WTC11 (cell line): ENCODE measurements at regions not wholly inside any gene's neighbourhood (a gene's known extent, or its start where the extent isn't known, plus 50 kb on each side); places are given as distances from the start of the nearest gene placed in this dataset.
A peak's percentile ranks its signal among the peaks of the same experiment; 100 is the strongest.

ENCODE experiments used
- ATAC-seq: fragments of 200-7000 bp; cut with Tn5 transposase; 2 replicates; pipeline ENCODE4 v1.10.0; 2021; ENCODE audit warnings: mild to moderate bottlenecking, moderate library complexity
- CTCF ChIA-PET: fragments of 300-600 bp; sonication (Branson Sonifier 250); formaldehyde crosslinking; loops from one replicate; lab custom pipeline; 2021; ENCODE audit warnings: antibody characterized with exemption; lab: Charles Lee
- POLR2A ChIA-PET: fragments of 350-600 bp; sonication (Branson Sonifier 250); formaldehyde crosslinking; loops from one replicate; lab custom pipeline; 2021; ENCODE audit warnings: antibody characterized with exemption; lab: Charles Lee
- DNase-seq: peaks from one replicate; pipeline ENCODE4 v3.0.0; 2021; ENCODE audit warnings: low spot score
- H3K27ac Mint-ChIP-seq: 2 replicates; pipeline ENCODE4 v1.8.0; 2021; ENCODE audit warnings: mixed read lengths
- H3K27me3 Mint-ChIP-seq: 2 replicates; pipeline ENCODE4 v1.8.0; 2021; ENCODE audit warnings: low read depth, mild to moderate bottlenecking, moderate library complexity, mixed read lengths
- H3K36me3 Mint-ChIP-seq: 2 replicates; pipeline ENCODE4 v1.8.0; 2021; ENCODE audit warnings: mixed read lengths
- H3K4me1 Mint-ChIP-seq: 2 replicates; pipeline ENCODE4 v1.8.0; 2022; ENCODE audit warnings: mixed read lengths
- H3K4me3 Mint-ChIP-seq: 2 replicates; pipeline ENCODE4 v1.8.0; 2021; ENCODE audit warnings: mild to moderate bottlenecking, moderate library complexity, mixed read lengths
- H3K9me3 Mint-ChIP-seq: 2 replicates; pipeline ENCODE4 v1.8.0; 2021; ENCODE audit warnings: mixed read lengths
- CREM ChIP-seq: sonication (generic); formaldehyde crosslinking; IDR thresholded peaks from 2 replicates; pipeline ENCODE4 v1.8.1; 2022; ENCODE audit warnings: mild to moderate bottlenecking, missing genetic modification reagents, moderate library complexity
- CTCF ChIP-seq: fragments of 200-600 bp; IDR thresholded peaks from 2 replicates; pipeline ENCODE4 v1.8.0; 2022; ENCODE audit warnings: antibody characterized with exemption
- E2F5 ChIP-seq: sonication (generic); formaldehyde crosslinking; IDR thresholded peaks from 2 replicates; pipeline ENCODE4 v1.8.1; 2022; ENCODE audit warnings: mild to moderate bottlenecking, moderate library complexity, missing genetic modification reagents
- GABPB1 ChIP-seq: sonication (generic); formaldehyde crosslinking; IDR thresholded peaks from 2 replicates; pipeline ENCODE4 v1.8.1; 2023; ENCODE audit warnings: mild to moderate bottlenecking, missing genetic modification reagents
- HMGA2 ChIP-seq: fragments of 250-450 bp; sonication (Bioruptor Pico); IDR thresholded peaks from 2 replicates; pipeline ENCODE4 v1.4.0; 2021; ENCODE audit warnings: mild to moderate bottlenecking, moderate library complexity
- JAZF1 ChIP-seq: fragments of 250-450 bp; sonication (Bioruptor Pico); IDR thresholded peaks from 2 replicates; pipeline ENCODE4 v1.9.0; 2021; ENCODE audit warnings: moderate library complexity, mild to moderate bottlenecking, inconsistent platforms
- NR3C1 ChIP-seq: sonication (generic); formaldehyde crosslinking; conservative IDR thresholded peaks from 2 replicates; pipeline ENCODE4 v1.8.1; 2023; ENCODE audit warnings: low read depth, mild to moderate bottlenecking, missing genetic modification reagents
- OVOL2 ChIP-seq: fragments of 250-450 bp; sonication (Bioruptor Pico); IDR thresholded peaks from 2 replicates; pipeline ENCODE4 v1.9.0; 2021; ENCODE audit warnings: mild to moderate bottlenecking, borderline replicate concordance
- PRRX2 ChIP-seq: fragments of 250-450 bp; sonication (Bioruptor Pico); IDR thresholded peaks from 2 replicates; pipeline ENCODE4 v1.8.0; 2021; ENCODE audit warnings: mild to moderate bottlenecking
- RORB ChIP-seq: fragments of 250-450 bp; sonication (Bioruptor Pico); IDR thresholded peaks from 2 replicates; pipeline ENCODE4 v1.9.0; 2021; ENCODE audit warnings: mild to moderate bottlenecking
- SOX15 ChIP-seq: fragments of 250-450 bp; sonication (Bioruptor Pico); IDR thresholded peaks from 2 replicates; pipeline ENCODE4 v1.9.0; 2021; ENCODE audit warnings: mild to moderate bottlenecking
- TEAD1 ChIP-seq: sonication (generic); formaldehyde crosslinking; IDR thresholded peaks from 2 replicates; pipeline ENCODE4 v1.8.0; 2022; ENCODE audit warnings: mild to moderate bottlenecking, missing genetic modification reagents
- USF1 ChIP-seq: sonication (generic); formaldehyde crosslinking; IDR thresholded peaks from 2 replicates; pipeline ENCODE4 v1.8.0; 2022; ENCODE audit warnings: mild to moderate bottlenecking, missing genetic modification reagents
- USF2 ChIP-seq: sonication (generic); formaldehyde crosslinking; IDR thresholded peaks from 2 replicates; pipeline ENCODE4 v1.8.1; 2023; ENCODE audit warnings: mild to moderate bottlenecking, missing genetic modification reagents, moderate library complexity
- ZNF263 ChIP-seq: sonication (generic); formaldehyde crosslinking; IDR thresholded peaks from 2 replicates; pipeline ENCODE4 v1.8.1; 2022; ENCODE audit warnings: low read depth, mild to moderate bottlenecking, moderate library complexity, missing genetic modification reagents
- ZNF317 ChIP-seq: sonication (generic); formaldehyde crosslinking; IDR thresholded peaks from 2 replicates; pipeline ENCODE4 v1.8.1; 2023; ENCODE audit warnings: low read depth, mild to moderate bottlenecking, moderate library complexity, missing genetic modification reagents, borderline replicate concordance
- ZNF425 ChIP-seq: fragments of 250-450 bp; sonication (Bioruptor Pico); conservative IDR thresholded peaks from 2 replicates; pipeline ENCODE4 v1.9.0; 2021; ENCODE audit warnings: mild to moderate bottlenecking
- TF ChIP-seq, protein P1 (sequence below): sonication (generic); formaldehyde crosslinking; IDR thresholded peaks from 2 replicates; pipeline ENCODE4 v1.8.0; 2022; ENCODE audit warnings: mild to moderate bottlenecking, missing genetic modification reagents
- TF ChIP-seq, protein P2 (sequence below): sonication (generic); formaldehyde crosslinking; IDR thresholded peaks from 2 replicates; pipeline ENCODE4 v1.8.1; 2023; ENCODE audit warnings: mild to moderate bottlenecking, missing genetic modification reagents, moderate library complexity
- TF ChIP-seq, protein P3 (sequence below): sonication (generic); formaldehyde crosslinking; IDR thresholded peaks from 2 replicates; pipeline ENCODE4 v1.8.1; 2023; ENCODE audit warnings: mild to moderate bottlenecking, missing genetic modification reagents
- TF ChIP-seq, protein P4 (sequence below): sonication (generic); formaldehyde crosslinking; IDR thresholded peaks from 2 replicates; pipeline ENCODE4 v1.8.0; 2022; ENCODE audit warnings: missing genetic modification reagents

- no peaks in the 10 kb centered on the region for H3K36me3 Mint-ChIP-seq
- TF ChIP-seq JAZF1 (CRISPR knock-in tag): no peak
- TF ChIP-seq HMGA2 (CRISPR knock-in tag): 0 out of 2 replicates have a peak, but pooled peaks have one; percentile 46
- TF ChIP-seq CTCF: no peak
- TF ChIP-seq OVOL2 (CRISPR knock-in tag): no peak
- no peak for TF ChIP-seq ZNF425 (CRISPR knock-in tag)
- TF ChIP-seq, protein P1, sequence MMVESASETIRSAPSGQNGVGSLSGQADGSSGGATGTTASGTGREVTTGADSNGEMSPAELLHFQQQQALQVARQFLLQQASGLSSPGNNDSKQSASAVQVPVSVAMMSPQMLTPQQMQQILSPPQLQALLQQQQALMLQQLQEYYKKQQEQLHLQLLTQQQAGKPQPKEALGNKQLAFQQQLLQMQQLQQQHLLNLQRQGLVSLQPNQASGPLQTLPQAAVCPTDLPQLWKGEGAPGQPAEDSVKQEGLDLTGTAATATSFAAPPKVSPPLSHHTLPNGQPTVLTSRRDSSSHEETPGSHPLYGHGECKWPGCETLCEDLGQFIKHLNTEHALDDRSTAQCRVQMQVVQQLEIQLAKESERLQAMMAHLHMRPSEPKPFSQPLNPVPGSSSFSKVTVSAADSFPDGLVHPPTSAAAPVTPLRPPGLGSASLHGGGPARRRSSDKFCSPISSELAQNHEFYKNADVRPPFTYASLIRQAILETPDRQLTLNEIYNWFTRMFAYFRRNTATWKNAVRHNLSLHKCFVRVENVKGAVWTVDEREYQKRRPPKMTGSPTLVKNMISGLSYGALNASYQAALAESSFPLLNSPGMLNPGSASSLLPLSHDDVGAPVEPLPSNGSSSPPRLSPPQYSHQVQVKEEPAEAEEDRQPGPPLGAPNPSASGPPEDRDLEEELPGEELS: no peak
- TF ChIP-seq ZNF263 (CRISPR knock-in tag): no peak
- TF ChIP-seq NR3C1 (CRISPR knock-in tag): no peak
- TF ChIP-seq USF2: no peak
- no peaks in the 10 kb centered on the region; the same call in 1 of the 2 replicates for H3K27me3 Mint-ChIP-seq
- H3K4me1 Mint-ChIP-seq: peaks cover 42% of the 10 kb centered on the region
- ChIA-PET POLR2A (no interaction called here), CTCF (no interaction called here)
- no peak overlapping the region for H3K4me3 Mint-ChIP-seq
- H3K27ac Mint-ChIP-seq: peak overlapping the region; percentile 75
- no peak for DNase-seq
- ATAC-seq: peak; percentile 86
- no peaks in the 10 kb centered on the region for H3K9me3 Mint-ChIP-seq
These were observed 182.1 kb upstream of the DAB1 start for GRCh38 chr1:57605933-57606332.

GRCh38 chr1:57603696-57604095, 179.8 kb upstream of the DAB1 start:
- H3K4me3 Mint-ChIP-seq: no peak overlapping the region
- POLR2A ChIA-PET: no interaction called here
- no peak for DNase-seq
- peaks cover 65% of the 10 kb centered on the region for H3K4me1 Mint-ChIP-seq
- H3K36me3 Mint-ChIP-seq: no peaks in the 10 kb centered on the region
- no peak overlapping the region for H3K27ac Mint-ChIP-seq
- ATAC-seq: no peak
- CTCF ChIA-PET: no interaction called here
- H3K9me3 Mint-ChIP-seq: no peaks in the 10 kb centered on the region
- no peaks in the 10 kb centered on the region; the same call in 1 of the 2 replicates for H3K27me3 Mint-ChIP-seq
- TF ChIP-seq ZNF317 (CRISPR knock-in tag) (no peak), SOX15 (CRISPR knock-in tag) (no peak), CREM (CRISPR knock-in tag) (no peak), OVOL2 (CRISPR knock-in tag) (no peak), RORB (CRISPR knock-in tag) (no peak), PRRX2 (CRISPR knock-in tag) (no peak), TEAD1 (CRISPR knock-in tag) (no peak), GABPB1 (CRISPR knock-in tag) (no peak), USF1 (CRISPR knock-in tag) (no peak), E2F5 (no peak)
- TF ChIP-seq, protein P2, sequence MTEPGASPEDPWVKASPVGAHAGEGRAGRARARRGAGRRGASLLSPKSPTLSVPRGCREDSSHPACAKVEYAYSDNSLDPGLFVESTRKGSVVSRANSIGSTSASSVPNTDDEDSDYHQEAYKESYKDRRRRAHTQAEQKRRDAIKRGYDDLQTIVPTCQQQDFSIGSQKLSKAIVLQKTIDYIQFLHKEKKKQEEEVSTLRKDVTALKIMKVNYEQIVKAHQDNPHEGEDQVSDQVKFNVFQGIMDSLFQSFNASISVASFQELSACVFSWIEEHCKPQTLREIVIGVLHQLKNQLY: no peak
- TF ChIP-seq, protein P3, sequence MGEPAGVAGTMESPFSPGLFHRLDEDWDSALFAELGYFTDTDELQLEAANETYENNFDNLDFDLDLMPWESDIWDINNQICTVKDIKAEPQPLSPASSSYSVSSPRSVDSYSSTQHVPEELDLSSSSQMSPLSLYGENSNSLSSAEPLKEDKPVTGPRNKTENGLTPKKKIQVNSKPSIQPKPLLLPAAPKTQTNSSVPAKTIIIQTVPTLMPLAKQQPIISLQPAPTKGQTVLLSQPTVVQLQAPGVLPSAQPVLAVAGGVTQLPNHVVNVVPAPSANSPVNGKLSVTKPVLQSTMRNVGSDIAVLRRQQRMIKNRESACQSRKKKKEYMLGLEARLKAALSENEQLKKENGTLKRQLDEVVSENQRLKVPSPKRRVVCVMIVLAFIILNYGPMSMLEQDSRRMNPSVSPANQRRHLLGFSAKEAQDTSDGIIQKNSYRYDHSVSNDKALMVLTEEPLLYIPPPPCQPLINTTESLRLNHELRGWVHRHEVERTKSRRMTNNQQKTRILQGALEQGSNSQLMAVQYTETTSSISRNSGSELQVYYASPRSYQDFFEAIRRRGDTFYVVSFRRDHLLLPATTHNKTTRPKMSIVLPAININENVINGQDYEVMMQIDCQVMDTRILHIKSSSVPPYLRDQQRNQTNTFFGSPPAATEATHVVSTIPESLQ (CRISPR knock-in tag): no peak
- TF ChIP-seq, protein P4, sequence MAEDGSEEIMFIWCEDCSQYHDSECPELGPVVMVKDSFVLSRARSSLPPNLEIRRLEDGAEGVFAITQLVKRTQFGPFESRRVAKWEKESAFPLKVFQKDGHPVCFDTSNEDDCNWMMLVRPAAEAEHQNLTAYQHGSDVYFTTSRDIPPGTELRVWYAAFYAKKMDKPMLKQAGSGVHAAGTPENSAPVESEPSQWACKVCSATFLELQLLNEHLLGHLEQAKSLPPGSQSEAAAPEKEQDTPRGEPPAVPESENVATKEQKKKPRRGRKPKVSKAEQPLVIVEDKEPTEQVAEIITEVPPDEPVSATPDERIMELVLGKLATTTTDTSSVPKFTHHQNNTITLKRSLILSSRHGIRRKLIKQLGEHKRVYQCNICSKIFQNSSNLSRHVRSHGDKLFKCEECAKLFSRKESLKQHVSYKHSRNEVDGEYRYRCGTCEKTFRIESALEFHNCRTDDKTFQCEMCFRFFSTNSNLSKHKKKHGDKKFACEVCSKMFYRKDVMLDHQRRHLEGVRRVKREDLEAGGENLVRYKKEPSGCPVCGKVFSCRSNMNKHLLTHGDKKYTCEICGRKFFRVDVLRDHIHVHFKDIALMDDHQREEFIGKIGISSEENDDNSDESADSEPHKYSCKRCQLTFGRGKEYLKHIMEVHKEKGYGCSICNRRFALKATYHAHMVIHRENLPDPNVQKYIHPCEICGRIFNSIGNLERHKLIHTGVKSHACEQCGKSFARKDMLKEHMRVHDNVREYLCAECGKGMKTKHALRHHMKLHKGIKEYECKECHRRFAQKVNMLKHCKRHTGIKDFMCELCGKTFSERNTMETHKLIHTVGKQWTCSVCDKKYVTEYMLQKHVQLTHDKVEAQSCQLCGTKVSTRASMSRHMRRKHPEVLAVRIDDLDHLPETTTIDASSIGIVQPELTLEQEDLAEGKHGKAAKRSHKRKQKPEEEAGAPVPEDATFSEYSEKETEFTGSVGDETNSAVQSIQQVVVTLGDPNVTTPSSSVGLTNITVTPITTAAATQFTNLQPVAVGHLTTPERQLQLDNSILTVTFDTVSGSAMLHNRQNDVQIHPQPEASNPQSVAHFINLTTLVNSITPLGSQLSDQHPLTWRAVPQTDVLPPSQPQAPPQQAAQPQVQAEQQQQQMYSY (CRISPR knock-in tag): no peak
